CMK (cell line): ENCODE measurements at regions not wholly inside any gene's neighbourhood (a gene's known extent, or its start where the extent isn't known, plus 50 kb on each side); places are given as distances from the start of the nearest gene placed in this dataset.

Experiments used
- DNase-seq: peaks from one replicate; pipeline ENCODE4 v3.0.0-alpha.2; 2010; ENCODE audit warnings: low read depth

DNA sequence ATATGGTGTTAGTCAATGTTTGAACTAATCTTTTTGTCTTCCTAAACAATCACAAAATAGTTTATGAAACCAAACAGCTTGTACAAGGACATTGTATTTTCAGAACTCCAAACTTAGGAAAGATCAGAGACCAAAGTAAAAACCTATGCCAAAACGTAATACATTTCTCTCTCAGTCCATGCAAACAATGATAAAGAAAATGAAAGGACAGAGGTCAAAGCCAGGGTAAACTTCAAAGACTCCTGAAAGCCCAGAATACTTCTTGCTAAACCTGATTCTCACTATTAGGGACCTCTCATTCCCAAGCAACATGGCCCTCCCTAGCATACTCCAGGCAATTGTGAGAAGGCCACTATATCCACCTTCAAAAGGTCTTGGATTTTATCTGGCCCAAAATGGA lies 105.1 kb upstream of the GALNT5 start:
- no peak for DNase-seq

GRCh38 chr2:157155992-157156391 lies 101.5 kb upstream of the GALNT5 start:
- DNase-seq: no peak

DNA sequence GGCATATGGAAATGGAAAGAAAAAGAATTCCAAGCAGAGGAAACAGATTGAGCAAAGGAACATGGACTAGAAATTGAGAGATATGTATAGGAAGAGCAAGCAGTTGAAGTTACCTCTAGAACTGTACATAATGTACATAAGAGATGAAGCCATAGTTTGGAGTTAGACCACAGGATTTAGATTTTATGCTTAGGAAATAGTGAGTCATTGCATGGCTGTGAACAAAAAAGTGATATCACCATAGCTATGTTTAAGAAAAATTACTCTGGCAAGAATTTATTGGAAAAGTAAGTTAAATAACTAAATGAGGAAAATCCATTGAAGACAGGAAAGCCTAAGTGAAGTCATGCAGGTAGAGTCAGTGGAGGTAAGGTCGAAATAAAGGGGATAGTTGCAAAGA lies 99.4 kb upstream of the GALNT5 start:
- DNase-seq: no peak

GRCh38 chr2:157159221-157159934 lies 98.1 kb upstream of the GALNT5 start:
- DNase-seq: no peak

DNA sequence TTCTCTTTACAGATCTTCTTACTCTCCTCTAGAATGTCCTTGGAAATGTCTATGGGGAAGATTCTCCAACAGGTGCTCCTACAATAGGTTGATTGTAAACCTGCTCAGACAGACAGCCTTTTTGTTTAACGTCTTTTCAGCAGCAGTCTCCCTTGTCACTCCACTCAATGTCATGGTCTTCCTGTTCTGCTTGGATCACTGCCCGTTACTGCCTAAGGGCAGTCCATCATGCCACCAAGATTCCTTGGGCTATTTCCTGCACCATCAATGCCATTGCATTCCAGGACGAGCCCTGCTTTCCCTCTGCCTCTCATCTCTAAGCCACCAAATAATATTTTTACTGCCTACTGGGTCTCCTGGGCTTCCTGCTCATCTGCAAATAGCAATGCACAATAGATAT lies 97.4 kb upstream of the GALNT5 start:
- no peak for DNase-seq

DNA sequence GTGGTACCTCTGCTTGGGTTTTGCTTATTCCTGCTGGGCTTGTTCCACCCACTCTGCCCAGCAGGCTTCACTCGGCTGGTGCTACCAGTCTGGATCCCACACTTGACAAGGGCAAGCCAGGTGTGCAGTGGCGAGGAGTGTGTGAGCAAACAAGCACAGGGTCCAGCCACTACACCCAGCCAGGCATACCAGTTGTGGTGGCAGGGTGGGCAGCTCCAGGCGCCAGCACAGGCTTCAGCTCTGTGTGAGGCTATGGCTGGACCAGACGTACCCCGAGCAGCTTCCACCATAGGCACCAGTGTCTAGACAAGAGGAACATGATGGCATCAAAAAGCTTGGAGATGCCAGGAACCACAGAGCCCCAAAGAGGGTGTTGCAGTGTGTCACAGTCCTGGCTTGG lies 93.1 kb upstream of the GALNT5 start:
- DNase-seq: no peak

GRCh38 chr2:157164891-157165290 lies 92.6 kb upstream of the GALNT5 start:
- DNase-seq: no peak

DNA sequence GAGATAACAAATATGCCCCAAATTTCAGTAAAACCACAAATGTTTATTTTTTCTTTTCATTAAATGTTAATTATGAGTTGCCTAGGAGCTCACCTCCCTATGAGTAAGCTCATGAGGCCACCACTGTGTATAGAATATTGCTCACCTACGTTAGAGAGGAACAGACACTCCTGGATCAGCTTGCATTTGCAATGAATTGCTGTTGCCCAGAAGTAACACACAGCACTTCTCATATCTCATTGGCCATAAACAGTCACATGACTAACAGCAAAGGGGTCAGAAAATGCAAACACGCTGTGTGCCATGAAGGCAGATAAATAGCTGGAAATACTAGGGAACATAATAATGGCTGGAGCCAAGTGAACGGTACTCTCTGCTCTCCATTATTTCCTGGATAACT lies 89.0 kb upstream of the GALNT5 start:
- DNase-seq: no peak

DNA sequence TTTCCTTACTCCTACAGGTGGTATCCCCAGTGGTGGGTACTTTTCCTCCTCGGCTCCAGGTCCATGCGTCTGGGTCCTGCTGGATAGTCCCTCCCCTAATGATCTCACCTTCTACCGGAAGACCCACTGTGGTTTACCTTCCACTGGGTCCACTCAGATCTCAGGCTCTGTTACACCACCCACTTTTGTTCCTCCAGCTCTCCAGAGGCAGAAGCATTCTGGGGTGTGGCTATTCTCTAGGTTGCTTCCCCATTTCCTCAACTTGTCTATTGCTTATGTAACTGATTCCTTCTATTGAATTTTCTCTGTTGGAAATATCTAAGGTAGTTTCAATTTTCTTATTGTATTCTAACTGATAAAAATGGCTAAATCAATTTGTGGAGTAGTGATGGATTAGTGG lies 87.6 kb upstream of the GALNT5 start:
- DNase-seq: no peak

DNA sequence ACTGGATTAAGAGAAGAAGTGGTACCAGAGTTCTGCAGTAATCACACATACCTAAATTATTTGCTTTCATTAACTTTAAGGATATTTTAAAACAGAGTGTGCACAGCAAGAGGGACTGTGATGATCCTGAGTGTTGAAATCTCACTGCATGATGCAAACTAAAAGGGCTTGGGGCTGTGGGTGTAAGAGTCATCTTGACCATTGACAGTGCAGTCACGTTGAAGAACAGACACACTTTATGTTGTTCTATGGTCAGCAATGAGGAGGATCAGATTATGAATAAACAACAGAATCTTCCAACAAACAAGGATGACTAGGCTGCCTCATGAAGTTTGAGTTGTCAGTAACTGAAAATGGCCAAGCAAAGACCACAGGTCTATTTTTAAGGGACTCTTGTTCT lies 87.2 kb upstream of the GALNT5 start:
- no peak for DNase-seq

- no peak for DNase-seq
Observed at GRCh38 chr2:157172239-157172638, 85.3 kb upstream of the GALNT5 start.

- DNase-seq: no peak
Observed at GRCh38 chr2:157172866-157173578, 84.5 kb upstream of the GALNT5 start.

DNA sequence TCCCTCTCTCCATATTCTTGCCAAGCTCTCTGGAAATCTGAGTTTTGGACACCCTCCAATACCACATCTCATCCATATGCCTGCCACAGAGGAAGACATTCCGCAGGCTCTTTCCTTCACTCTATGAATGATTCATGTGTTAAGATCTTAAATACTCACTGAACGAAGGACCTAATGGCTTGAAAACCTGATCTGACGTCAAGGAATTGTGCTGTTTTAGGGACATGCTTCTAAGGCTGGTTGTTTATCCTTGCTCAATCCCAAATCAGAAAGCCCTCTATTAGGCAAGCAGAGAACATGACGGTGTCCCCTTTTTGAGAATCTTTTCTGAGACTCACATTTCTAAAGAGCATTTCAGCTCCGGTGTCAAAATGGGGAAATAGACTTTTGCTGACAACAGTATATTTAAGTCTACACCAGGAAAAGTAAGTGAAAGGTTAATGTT lies 83.7 kb upstream of the GALNT5 start:
- DNase-seq: no peak

DNA sequence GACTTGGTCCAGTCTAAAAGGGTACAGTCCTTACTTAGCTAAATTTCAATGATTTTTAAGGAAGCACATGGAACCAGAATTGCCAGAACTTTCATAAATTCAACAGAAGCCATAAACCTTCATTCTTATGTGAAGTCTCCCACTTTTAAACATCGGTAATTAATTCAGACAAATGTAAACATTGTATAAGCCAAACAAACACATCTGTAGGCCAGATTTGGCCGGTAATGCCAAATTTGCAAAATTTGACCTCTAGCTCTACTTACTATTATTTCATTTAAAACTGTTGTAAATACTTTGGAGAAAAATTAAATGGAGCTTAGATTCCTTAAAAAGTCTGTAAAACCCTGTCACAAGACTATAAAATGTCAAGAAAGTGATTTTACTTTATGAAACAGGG lies 83.2 kb upstream of the GALNT5 start:
- no peak for DNase-seq

- DNase-seq: no peak
Observed at GRCh38 chr2:157176602-157177001, 80.9 kb upstream of the GALNT5 start.

DNA sequence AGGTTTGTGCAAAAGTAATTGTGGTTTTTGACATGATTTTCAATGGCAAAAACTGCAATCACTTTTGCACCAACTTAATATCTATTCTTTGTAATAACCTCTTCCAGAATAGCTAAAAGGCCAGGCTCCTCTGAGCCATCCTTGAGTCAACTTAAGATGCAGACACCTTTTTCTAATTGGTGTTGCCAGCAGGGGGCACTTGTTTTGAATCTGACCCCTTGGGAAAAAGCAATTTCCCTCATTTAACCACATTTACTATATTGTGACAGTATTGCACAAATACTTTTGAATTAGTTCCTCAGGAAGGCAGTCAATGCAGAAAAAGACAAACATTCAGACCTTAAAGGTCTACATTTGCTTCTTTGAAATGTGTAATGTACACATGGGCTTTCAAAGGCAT lies 78.6 kb upstream of the GALNT5 start:
- DNase-seq: no peak

GRCh38 chr2:157179324-157180105 lies 78.0 kb upstream of the GALNT5 start:
- DNase-seq: no peak

- DNase-seq: no peak
Observed at GRCh38 chr2:157180359-157180758, 77.1 kb upstream of the GALNT5 start.

- DNase-seq: no peak
Observed at GRCh38 chr2:157181234-157181633, 76.3 kb upstream of the GALNT5 start.

DNA sequence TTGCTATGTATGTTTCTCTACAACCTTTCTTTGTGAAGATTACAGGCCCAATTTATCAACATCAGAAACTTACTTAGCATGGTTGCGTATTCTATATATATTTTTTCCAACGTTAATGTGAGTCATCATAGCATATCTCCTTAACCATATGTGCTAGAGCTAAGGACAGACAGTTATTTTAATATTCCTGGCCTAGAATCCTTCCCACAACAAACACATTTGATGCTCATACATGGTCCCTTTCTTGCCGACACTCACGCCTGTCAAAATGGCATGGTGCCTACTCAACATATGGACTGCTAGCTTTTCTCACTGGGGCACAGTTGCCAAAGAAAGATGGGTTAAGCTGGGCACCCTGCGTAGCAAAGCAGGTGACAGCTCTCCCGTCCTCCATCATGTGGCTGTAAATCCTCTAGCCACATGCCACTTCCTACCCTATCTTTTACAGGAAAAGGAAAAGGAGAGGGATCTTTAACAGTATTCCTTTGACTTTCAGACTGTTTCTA lies 75.2 kb upstream of the GALNT5 start:
- no peak for DNase-seq

DNA sequence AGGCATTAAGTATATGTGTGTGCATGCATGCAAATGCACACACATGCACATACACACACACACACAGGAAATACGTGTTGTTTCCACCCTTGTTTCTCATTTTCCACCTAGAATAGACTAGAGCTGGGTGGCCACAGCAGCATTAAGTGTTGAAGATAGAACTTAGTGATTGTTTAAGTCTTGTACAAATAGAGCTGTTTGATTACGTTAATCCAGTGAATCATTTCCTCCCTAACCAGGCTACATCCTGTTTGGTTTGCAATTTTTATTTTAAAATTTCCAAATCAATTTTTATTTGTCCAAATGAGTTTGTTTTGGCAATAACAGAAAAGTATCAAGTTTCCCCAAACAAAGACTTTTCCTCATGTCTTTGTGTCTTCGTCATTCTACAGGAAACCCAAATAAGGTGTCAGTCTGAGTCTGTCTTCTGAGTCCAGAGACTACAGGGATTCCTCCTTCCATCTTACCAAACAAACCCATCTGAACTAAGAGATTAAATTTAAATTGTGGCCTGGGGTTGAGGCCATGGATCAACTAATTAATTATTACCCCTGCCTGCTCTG lies 74.6 kb upstream of the GALNT5 start:
- DNase-seq: no peak

DNA sequence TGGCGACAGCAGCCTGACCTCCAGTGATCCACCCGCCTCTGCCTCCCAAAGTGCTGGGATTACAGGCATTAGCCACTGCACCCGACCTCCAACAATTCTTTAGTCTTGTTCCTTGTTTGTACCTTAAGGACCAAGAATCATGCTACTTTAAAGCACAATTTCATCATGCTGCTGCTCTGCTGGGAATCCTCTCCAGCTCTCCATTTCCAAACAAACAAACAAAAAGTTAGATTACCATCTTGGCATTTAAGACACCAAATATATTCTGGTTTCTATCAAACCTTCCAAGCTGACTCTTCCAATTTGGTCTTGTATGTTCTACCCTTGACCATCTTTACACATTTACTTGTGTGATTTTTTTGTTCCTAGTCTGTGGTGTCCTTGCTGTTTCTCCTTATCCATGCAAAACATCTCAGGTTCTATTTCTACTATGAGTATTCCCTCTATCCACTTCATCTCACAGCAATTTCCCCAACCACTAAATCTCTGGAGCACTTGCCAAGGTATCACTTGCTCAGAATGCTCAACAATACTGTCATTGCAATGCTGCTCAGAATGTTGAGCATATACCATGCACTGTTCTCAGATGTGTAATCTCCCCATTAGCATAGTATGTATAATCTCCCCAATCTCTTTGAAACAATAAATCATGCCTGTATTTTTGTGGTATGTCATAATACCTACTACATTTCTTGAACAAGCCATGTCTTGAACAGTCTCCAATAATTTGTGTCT lies 73.2 kb upstream of the GALNT5 start:
- no peak for DNase-seq
